ENCODE measurements at regions not wholly inside any gene's neighbourhood (a gene's known extent, or its start where the extent isn't known, plus 50 kb on each side); places are given as distances from the start of the nearest gene placed in this dataset.

- no peak overlapping the region for H3K4ac ChIP-seq (ENCODE audit: low read depth, low read length)
- no peak overlapping the region for H2BK120ac ChIP-seq (ENCODE audit: insufficient read depth, low read length, poor library complexity)
- H3K27ac ChIP-seq (ENCODE audit: low read depth, low read length) = no peak overlapping the region
- no peak overlapping the region for H3K23ac ChIP-seq (ENCODE audit: low read length)
- H3K4me3 ChIP-seq (ENCODE audit: low read depth, low read length) = no peak overlapping the region
- H2AFZ ChIP-seq (ENCODE audit: insufficient read depth, low read length, poor library complexity) = no peak overlapping the region
- no peak overlapping the region for H3K9ac ChIP-seq (ENCODE audit: low read length)
- no peak for DNase-seq
- no peaks in the 10 kb centered on the region for H3K36me3 ChIP-seq (ENCODE audit: control insufficient read depth in 1 of 2, insufficient read depth in 2 of 2, low read length in 2 of 2)
- H4K8ac ChIP-seq (ENCODE audit: low read depth, low read length) = no peak overlapping the region
- WGBS (ENCODE audit: extremely low coverage, insufficient coverage, insufficient read length) = no CpG with 5 or more reads among the region's 1 CpG
- no peaks in the 10 kb centered on the region for H3K79me1 ChIP-seq (ENCODE audit: low read length)
- no peak overlapping the region for H3K18ac ChIP-seq (ENCODE audit: low read length)
- no peak overlapping the region for H3K14ac ChIP-seq (ENCODE audit: low read length)
- H4K12ac ChIP-seq (ENCODE audit: low read depth, low read length) = no peak overlapping the region
- no peaks in the 10 kb centered on the region for H3K4me1 ChIP-seq (ENCODE audit: control insufficient read depth in 1 of 2, insufficient read depth in 2 of 2, low read length in 2 of 2)
- no peak overlapping the region for H2BK5ac ChIP-seq (ENCODE audit: low read depth, low read length, poor library complexity)
- H3K79me2 ChIP-seq (ENCODE audit: control insufficient read depth, insufficient read depth, low read length, poor library complexity) = no peaks in the 10 kb centered on the region
- H3K4me2 ChIP-seq (ENCODE audit: low read length) = no peak overlapping the region
- no peaks in the 10 kb centered on the region for H3K27me3 ChIP-seq (ENCODE audit: insufficient read depth, low read length)
- no peak overlapping the region for H2BK12ac ChIP-seq (ENCODE audit: low read length)
- no peak overlapping the region for H4K91ac ChIP-seq (ENCODE audit: low read depth, low read length)
- no peak overlapping the region for H2AK5ac ChIP-seq (ENCODE audit: low read length)
- no peaks in the 10 kb centered on the region for H3K9me3 ChIP-seq (ENCODE audit: insufficient read depth, low read depth, low read length)
Observed at GRCh38 chr11:116302756-116303155, 470.0 kb downstream of the BUD13 start.

- Histone ChIP-seq H3K27ac (ENCODE audit: low read depth, low read length) (no peak overlapping the region), H3K9ac (ENCODE audit: low read length) (no peak overlapping the region), H4K12ac (ENCODE audit: low read depth, low read length) (no peak overlapping the region), H3K14ac (ENCODE audit: low read length) (no peak overlapping the region), H2AFZ (ENCODE audit: insufficient read depth, low read length, poor library complexity) (no peak overlapping the region), H3K79me2 (ENCODE audit: control insufficient read depth, insufficient read depth, low read length, poor library complexity) (no peaks in the 10 kb centered on the region), H2BK5ac (ENCODE audit: low read depth, low read length, poor library complexity) (no peak overlapping the region), H2BK120ac (ENCODE audit: insufficient read depth, low read length, poor library complexity) (no peak overlapping the region), H2BK12ac (ENCODE audit: low read length) (no peak overlapping the region), H3K79me1 (ENCODE audit: low read length) (no peaks in the 10 kb centered on the region), H4K91ac (ENCODE audit: low read depth, low read length) (no peak overlapping the region), H3K18ac (ENCODE audit: low read length) (no peak overlapping the region), H3K4me3 (ENCODE audit: low read depth, low read length) (no peak overlapping the region), H2AK5ac (ENCODE audit: low read length) (no peak overlapping the region), H3K4me2 (ENCODE audit: low read length) (no peak overlapping the region), H3K36me3 (ENCODE audit: control insufficient read depth in 1 of 2, insufficient read depth in 2 of 2, low read length in 2 of 2) (no peaks in the 10 kb centered on the region), H4K8ac (ENCODE audit: low read depth, low read length) (no peak overlapping the region), H3K23ac (ENCODE audit: low read length) (no peak overlapping the region), H3K4ac (ENCODE audit: low read depth, low read length) (no peak overlapping the region), H3K9me3 (ENCODE audit: insufficient read depth, low read depth, low read length) (no peaks in the 10 kb centered on the region), H3K27me3 (ENCODE audit: insufficient read depth, low read length) (no peaks in the 10 kb centered on the region), H3K4me1 (ENCODE audit: control insufficient read depth in 1 of 2, insufficient read depth in 2 of 2, low read length in 2 of 2) (no peaks in the 10 kb centered on the region)
- no CpG with 5 or more reads among the region's 1 CpG for WGBS (ENCODE audit: extremely low coverage, insufficient coverage, insufficient read length)
- DNase-seq = no peak
Observed at GRCh38 chr11:116301141-116301540, 471.6 kb downstream of the BUD13 start.

- Histone ChIP-seq H3K27me3 (ENCODE audit: insufficient read depth, low read length) (no peaks in the 10 kb centered on the region), H3K23ac (ENCODE audit: low read length) (no peak overlapping the region), H3K4me3 (ENCODE audit: low read depth, low read length) (no peak overlapping the region), H4K8ac (ENCODE audit: low read depth, low read length) (no peak overlapping the region), H3K4ac (ENCODE audit: low read depth, low read length) (no peak overlapping the region), H3K9me3 (ENCODE audit: insufficient read depth, low read depth, low read length) (no peaks in the 10 kb centered on the region), H2AK5ac (ENCODE audit: low read length) (no peak overlapping the region), H4K12ac (ENCODE audit: low read depth, low read length) (no peak overlapping the region), H2BK120ac (ENCODE audit: insufficient read depth, low read length, poor library complexity) (no peak overlapping the region), H3K27ac (ENCODE audit: low read depth, low read length) (no peak overlapping the region), H3K4me1 (ENCODE audit: control insufficient read depth in 1 of 2, insufficient read depth in 2 of 2, low read length in 2 of 2) (peaks cover 2 to 3% of the 10 kb centered on the region in 2 experiments), H3K18ac (ENCODE audit: low read length) (no peak overlapping the region), H2BK12ac (ENCODE audit: low read length) (no peak overlapping the region), H3K79me2 (ENCODE audit: control insufficient read depth, insufficient read depth, low read length, poor library complexity) (no peaks in the 10 kb centered on the region), H4K91ac (ENCODE audit: low read depth, low read length) (no peak overlapping the region), H2AFZ (ENCODE audit: insufficient read depth, low read length, poor library complexity) (no peak overlapping the region), H2BK5ac (ENCODE audit: low read depth, low read length, poor library complexity) (no peak overlapping the region), H3K14ac (ENCODE audit: low read length) (no peak overlapping the region), H3K36me3 (ENCODE audit: control insufficient read depth in 1 of 2, insufficient read depth in 2 of 2, low read length in 2 of 2) (no peaks in the 10 kb centered on the region), H3K79me1 (ENCODE audit: low read length) (peaks cover 3% of the 10 kb centered on the region), H3K4me2 (ENCODE audit: low read length) (no peak overlapping the region), H3K9ac (ENCODE audit: low read length) (no peak overlapping the region)
- WGBS (ENCODE audit: extremely low coverage, insufficient coverage, insufficient read length) = no CpG with 5 or more reads among the region's 1 CpG
- no peak for DNase-seq
Observed at GRCh38 chr11:116300232-116300631, 472.6 kb downstream of the BUD13 start.

GRCh38 chr11:116294630-116295029, 478.2 kb downstream of the BUD13 start:
- H3K4me3 ChIP-seq (ENCODE audit: low read depth, low read length) = no peak overlapping the region
- H3K27me3 ChIP-seq (ENCODE audit: insufficient read depth, low read length) = no peaks in the 10 kb centered on the region
- no peak overlapping the region for H3K23ac ChIP-seq (ENCODE audit: low read length)
- peak overlapping the region; percentile 54 for H2BK5ac ChIP-seq (ENCODE audit: low read depth, low read length, poor library complexity)
- H4K91ac ChIP-seq (ENCODE audit: low read depth, low read length) = peak overlapping the region; percentile 32
- no peak overlapping the region for H4K12ac ChIP-seq (ENCODE audit: low read depth, low read length)
- no peaks in the 10 kb centered on the region for H3K36me3 ChIP-seq (ENCODE audit: control insufficient read depth in 1 of 2, insufficient read depth in 2 of 2, low read length in 2 of 2)
- peak overlapping the region; percentile 23 for H3K4me2 ChIP-seq (ENCODE audit: low read length)
- no peak overlapping the region for H2AFZ ChIP-seq (ENCODE audit: insufficient read depth, low read length, poor library complexity)
- H3K79me1 ChIP-seq (ENCODE audit: low read length) = peaks cover 12% of the 10 kb centered on the region
- H3K79me2 ChIP-seq (ENCODE audit: control insufficient read depth, insufficient read depth, low read length, poor library complexity) = no peaks in the 10 kb centered on the region
- no peak overlapping the region for H4K8ac ChIP-seq (ENCODE audit: low read depth, low read length)
- peak overlapping the region; percentile 85 for H2BK120ac ChIP-seq (ENCODE audit: insufficient read depth, low read length, poor library complexity)
- H3K18ac ChIP-seq (ENCODE audit: low read length) = no peak overlapping the region
- no peaks in the 10 kb centered on the region for H3K9me3 ChIP-seq (ENCODE audit: insufficient read depth, low read depth, low read length)
- DNase-seq = peak; percentile 56 to 74
- H2BK12ac ChIP-seq (ENCODE audit: low read length) = peak overlapping the region; percentile 32
- peaks cover 8 to 11% of the 10 kb centered on the region in 2 experiments for H3K4me1 ChIP-seq (ENCODE audit: control insufficient read depth in 1 of 2, insufficient read depth in 2 of 2, low read length in 2 of 2)
- no peak overlapping the region for H3K9ac ChIP-seq (ENCODE audit: low read length)
- H3K4ac ChIP-seq (ENCODE audit: low read depth, low read length) = no peak overlapping the region
- H3K27ac ChIP-seq (ENCODE audit: low read depth, low read length) = peak overlapping the region; percentile 74
- H3K14ac ChIP-seq (ENCODE audit: low read length) = no peak overlapping the region
- WGBS (ENCODE audit: extremely low coverage, insufficient coverage, insufficient read length) = no CpG with 5 or more reads among the region's 1 CpG
- no peak overlapping the region for H2AK5ac ChIP-seq (ENCODE audit: low read length)

Measured in trophoblast cell (in vitro differentiated cells and primary cell).